Testis (tissue), 2 donors: ENCODE measurements at regions not wholly inside any gene's neighbourhood (a gene's known extent, or its start where the extent isn't known, plus 50 kb on each side); places are given as distances from the start of the nearest gene placed in this dataset.

ENCODE experiments used
- CTCF ChIP-seq, 3 experiments: fragments of 450-650 bp in 2 of 3; fragments of 200-600 bp in 1 of 3; sonication (generic) in 1 of 3; IDR thresholded peaks; one replicate each; pipeline ENCODE4 v1.5.1; 2016 to 2019; ENCODE audit warnings: antibody characterized with exemption in 3 of 3, mild to moderate bottlenecking in 2 of 3, moderate library complexity in 1 of 3
- POLR2A ChIP-seq: fragments of 450-650 bp; IDR thresholded peaks from one replicate; pipeline ENCODE4 v1.6.1; 2017; ENCODE audit warnings: antibody characterized with exemption, mild to moderate bottlenecking, moderate library complexity

- TF ChIP-seq CTCF (IDR thresholded peaks at IDR 0.05), result no peak
- no peak for TF ChIP-seq POLR2A
Measured at GRCh38 chr7:13457790-13458189, 531.7 kb downstream of the ETV1 start.
